ENCODE measurements at regions not wholly inside any gene's neighbourhood (a gene's known extent, or its start where the extent isn't known, plus 50 kb on each side); places are given as distances from the start of the nearest gene placed in this dataset.
A peak's percentile ranks its signal among the peaks of the same experiment; 100 is the strongest.

- Histone ChIP-seq H3K27me3 (ENCODE audit: control insufficient read depth, insufficient read depth, low read length) (no peaks in the 10 kb centered on the region), H3K36me3 (ENCODE audit: control insufficient read depth, insufficient read depth, low read length) (no peaks in the 10 kb centered on the region), H3K4me3 (ENCODE audit: low read depth, low read length) (no peak overlapping the region)
- DNase-seq (ENCODE audit: low read depth) (peak; percentile 62), FAIRE-seq (no peak)
- TF ChIP-seq CTCF (IDR thresholded peaks at IDR 0.05; ENCODE audit: insufficient read depth, low read length, severe bottlenecking): peak; percentile 80
These were observed 86.5 kb upstream of the FOXB1 start for GRCh38 chr15:59917504-59918157.

- no peak overlapping the region for H3K4me3 ChIP-seq (ENCODE audit: low read depth, low read length)
- TF ChIP-seq CTCF (IDR thresholded peaks at IDR 0.05; ENCODE audit: insufficient read depth, low read length, severe bottlenecking): no peak
- DNase-seq (ENCODE audit: low read depth) (no peak), FAIRE-seq (no peak)
- peaks cover 10% of the 10 kb centered on the region for H3K27me3 ChIP-seq (ENCODE audit: control insufficient read depth, insufficient read depth, low read length)
- H3K36me3 ChIP-seq (ENCODE audit: control insufficient read depth, insufficient read depth, low read length): no peaks in the 10 kb centered on the region
These were observed 98.1 kb upstream of the FOXB1 start for GRCh38 chr15:59906046-59906445.

GRCh38 chr15:59905176-59905575 is 98.9 kb upstream of the FOXB1 start:
- no peak for FAIRE-seq
- DNase-seq (ENCODE audit: low read depth): no peak
- Histone ChIP-seq H3K4me3 (ENCODE audit: low read depth, low read length) (no peak overlapping the region), H3K27me3 (ENCODE audit: control insufficient read depth, insufficient read depth, low read length) (peaks cover 10% of the 10 kb centered on the region), H3K36me3 (ENCODE audit: control insufficient read depth, insufficient read depth, low read length) (no peaks in the 10 kb centered on the region)
- TF ChIP-seq CTCF (IDR thresholded peaks at IDR 0.05; ENCODE audit: insufficient read depth, low read length, severe bottlenecking): no peak

GRCh38 chr15:59904450-59905135 is 99.5 kb upstream of the FOXB1 start:
- H3K4me3 ChIP-seq (ENCODE audit: low read depth, low read length): no peak overlapping the region
- DNase-seq (ENCODE audit: low read depth) (no peak), FAIRE-seq (no peak)
- H3K36me3 ChIP-seq (ENCODE audit: control insufficient read depth, insufficient read depth, low read length): no peaks in the 10 kb centered on the region
- H3K27me3 ChIP-seq (ENCODE audit: control insufficient read depth, insufficient read depth, low read length): peaks cover 10% of the 10 kb centered on the region
- TF ChIP-seq CTCF (IDR thresholded peaks at IDR 0.05; ENCODE audit: insufficient read depth, low read length, severe bottlenecking): no peak

GRCh38 chr15:59896663-59897074 is 107.4 kb upstream of the FOXB1 start:
- Histone ChIP-seq H3K27me3 (ENCODE audit: control insufficient read depth, insufficient read depth, low read length) (peaks cover 3% of the 10 kb centered on the region), H3K36me3 (ENCODE audit: control insufficient read depth, insufficient read depth, low read length) (no peaks in the 10 kb centered on the region), H3K4me3 (ENCODE audit: low read depth, low read length) (no peak overlapping the region)
- FAIRE-seq (no peak), DNase-seq (ENCODE audit: low read depth) (no peak)
- no peak for TF ChIP-seq CTCF (IDR thresholded peaks at IDR 0.05; ENCODE audit: insufficient read depth, low read length, severe bottlenecking)
